Epidermal melanocyte (primary cell): ENCODE measurements at regions not wholly inside any gene's neighbourhood (a gene's known extent, or its start where the extent isn't known, plus 50 kb on each side); places are given as distances from the start of the nearest gene placed in this dataset.

Experiments
- DNase-seq: peaks from one replicate; pipeline ENCODE4 v3.0.0; 2011; ENCODE audit warnings: low spot score; ENCODE audit not compliant: insufficient read length

GRCh38 chr5:6831678-6832671, 118.7 kb downstream of the TENT4A start:
- no peak for DNase-seq

DNA sequence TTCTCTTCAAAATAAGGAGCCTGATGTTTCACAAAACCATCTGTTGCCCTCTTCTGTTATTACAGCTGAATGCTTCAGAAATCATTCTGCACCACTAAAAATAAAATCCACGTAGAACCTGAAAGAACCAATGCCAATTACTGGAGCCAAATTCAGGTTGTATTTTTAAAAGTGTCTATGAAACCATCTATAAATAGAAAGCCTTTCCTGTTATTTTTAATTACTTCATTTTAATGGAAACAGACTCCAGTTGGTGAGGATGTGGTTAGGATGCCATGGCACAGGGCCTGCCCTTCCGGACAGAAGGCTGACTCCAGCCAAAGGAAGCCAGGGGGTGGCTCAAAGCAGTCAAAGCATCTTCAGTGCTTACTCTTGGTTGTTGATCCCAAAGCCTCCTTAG, 119.8 kb downstream of the TENT4A start:
- DNase-seq: no peak

- DNase-seq: no peak
Observed at GRCh38 chr5:6833406-6833805, 120.2 kb downstream of the TENT4A start.

- no peak for DNase-seq
Observed at GRCh38 chr5:6837095-6837494, 123.9 kb downstream of the TENT4A start.

GRCh38 chr5:6837519-6838110, 124.4 kb downstream of the TENT4A start:
- no peak for DNase-seq

GRCh38 chr5:6838736-6839135, 125.5 kb downstream of the TENT4A start:
- DNase-seq: no peak

DNA sequence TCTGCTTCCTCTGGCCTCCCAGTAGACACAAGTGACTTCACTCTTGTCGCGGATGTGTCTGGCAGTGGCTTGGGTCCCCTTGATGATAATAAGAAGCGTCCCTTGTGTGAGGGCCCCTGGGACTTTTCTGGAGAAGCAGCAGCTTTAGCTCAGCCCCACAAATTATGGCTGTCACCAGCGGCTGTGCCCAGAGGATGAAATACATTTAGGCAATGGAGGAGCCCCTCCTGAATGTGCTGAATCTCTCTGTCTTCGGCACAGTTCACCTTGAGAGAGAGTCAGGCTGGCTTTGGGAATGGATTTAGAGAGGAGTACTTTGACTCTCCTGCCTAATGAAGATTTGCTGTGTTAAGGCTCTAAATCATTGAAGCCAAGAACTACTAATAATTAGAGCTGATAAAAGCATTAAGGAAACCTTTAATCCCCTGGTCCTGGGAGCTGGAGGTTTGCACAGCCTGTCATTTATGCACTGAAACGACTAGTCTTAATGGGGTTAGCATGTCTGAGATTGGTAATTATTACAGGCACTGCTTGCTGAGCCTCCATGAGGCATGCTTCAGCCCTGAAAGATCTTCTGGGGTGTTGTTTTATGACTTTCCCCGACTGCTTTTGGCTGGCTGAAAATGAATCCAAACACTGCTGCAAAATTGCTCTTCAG, 127.0 kb downstream of the TENT4A start:
- DNase-seq: no peak

DNA sequence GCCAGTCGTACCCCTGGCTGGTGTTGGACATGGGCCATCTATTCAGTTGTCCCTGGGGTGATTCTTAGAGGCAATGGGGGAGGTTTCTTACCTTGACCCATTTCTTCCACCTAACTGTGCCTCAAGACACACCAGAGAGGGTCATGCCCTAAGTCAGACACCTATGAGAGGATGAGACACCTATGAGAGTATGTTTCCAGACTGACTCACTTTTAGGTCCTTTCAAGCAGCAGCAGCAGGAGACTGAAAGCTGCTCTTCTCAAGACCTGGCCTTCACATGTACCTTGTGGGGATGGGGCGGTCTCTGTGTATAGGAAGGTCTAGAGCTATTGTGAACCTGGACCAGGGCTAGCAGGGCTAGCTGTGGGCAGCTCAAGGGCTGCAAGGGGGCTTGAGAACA, 130.1 kb downstream of the TENT4A start:
- no peak for DNase-seq

- no peak for DNase-seq
Observed at GRCh38 chr5:6843821-6844220, 130.6 kb downstream of the TENT4A start.

- no peak for DNase-seq
Observed at GRCh38 chr5:6845856-6846255, 132.6 kb downstream of the TENT4A start.

- DNase-seq: no peak
Observed at GRCh38 chr5:6847870-6848269, 134.6 kb downstream of the TENT4A start.

DNA sequence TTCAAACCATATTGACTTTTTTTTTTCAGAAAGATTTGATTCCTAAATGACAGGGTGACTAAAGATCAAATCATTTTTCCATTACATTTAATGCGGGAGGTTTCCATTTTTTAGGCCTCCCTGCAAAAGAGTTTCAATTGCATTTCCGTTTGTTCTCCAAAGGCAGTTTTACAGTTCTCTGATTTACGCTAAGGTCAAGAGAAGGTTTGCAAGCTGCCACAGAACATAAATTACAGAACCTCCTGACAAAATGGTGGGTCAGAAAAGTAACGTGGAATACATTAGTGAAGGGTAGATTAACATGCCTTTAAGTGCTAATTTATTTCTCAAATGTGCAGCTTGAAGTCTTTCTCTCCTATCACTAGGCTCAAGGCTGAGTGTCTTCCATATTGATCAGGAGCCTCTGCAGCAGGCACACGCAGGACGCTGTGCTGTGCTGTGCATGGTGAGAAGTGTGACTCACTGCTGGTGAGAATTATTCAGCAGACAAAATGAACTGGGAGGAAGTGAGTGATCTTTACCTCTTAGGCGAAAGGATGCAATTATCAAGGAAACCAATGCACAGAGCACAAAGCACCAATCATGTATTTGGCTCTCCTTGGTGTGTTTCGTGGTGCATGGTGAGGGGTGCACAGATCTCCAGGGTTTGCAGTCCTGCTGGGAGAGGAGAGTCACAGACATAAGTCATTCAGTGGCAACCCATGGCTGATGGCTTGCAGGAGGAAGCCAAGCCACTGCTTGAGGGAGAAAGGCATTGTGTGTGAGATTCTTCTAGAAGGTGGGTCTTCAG, 136.3 kb downstream of the TENT4A start:
- no peak for DNase-seq

- DNase-seq: no peak
Observed at GRCh38 chr5:6850106-6850432, 136.8 kb downstream of the TENT4A start.

- no peak for DNase-seq
Observed at GRCh38 chr5:6856653-6857052, 143.4 kb downstream of the TENT4A start.

DNA sequence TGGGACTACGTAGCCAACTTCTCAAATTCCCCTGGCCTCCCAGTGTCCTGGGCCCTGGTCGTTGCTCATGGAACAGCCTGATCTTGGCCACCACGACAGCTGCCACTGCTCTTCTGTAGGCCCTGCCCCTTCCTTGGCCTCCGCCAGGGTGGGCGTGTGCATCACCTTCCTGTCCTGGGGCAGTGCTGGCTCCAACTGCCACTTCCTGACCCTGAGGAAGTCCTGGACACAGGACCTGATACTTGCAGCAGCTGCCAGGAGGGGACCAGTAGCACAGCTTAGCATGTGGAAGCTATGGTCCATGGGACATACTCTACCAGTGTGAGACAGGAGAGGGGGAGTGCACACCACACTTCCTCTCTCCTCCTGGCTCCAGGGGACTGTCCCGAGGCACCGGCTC, 145.2 kb downstream of the TENT4A start:
- no peak for DNase-seq

- DNase-seq: no peak
Observed at GRCh38 chr5:6859023-6859422, 145.8 kb downstream of the TENT4A start.

DNA sequence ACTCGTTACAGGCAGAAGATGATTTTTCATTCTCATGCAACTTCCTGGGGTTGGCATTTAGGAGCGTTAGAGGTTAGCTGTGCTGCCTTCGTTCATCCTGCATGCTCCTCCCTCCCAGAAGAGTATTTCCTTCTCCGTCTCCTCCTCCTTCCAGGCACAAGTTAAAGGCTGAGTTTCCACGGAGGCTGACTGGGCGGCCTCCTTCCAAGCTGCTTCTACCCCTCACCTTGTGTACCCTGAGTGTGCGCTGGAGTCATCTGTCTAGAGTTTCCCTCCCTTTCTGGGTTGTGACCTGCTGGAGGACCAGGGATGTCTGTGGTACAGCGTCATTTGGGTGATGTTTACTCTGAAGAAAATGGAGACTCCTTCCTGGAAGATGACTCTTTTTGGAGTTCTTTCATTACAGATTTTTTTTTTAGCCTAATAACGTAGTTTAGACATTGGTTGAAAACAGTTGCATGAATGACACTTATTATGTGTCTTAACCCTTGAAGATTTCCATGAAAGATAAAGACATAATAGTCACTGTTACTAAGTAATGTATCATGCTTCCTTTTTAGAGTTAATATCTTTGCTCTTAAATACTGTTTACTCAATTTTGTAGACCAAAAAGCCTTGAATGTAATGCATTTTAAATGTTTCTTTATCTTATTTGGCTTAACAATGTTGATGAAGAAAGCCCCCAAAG, 146.9 kb downstream of the TENT4A start:
- DNase-seq: no peak

GRCh38 chr5:6861036-6861435, 147.8 kb downstream of the TENT4A start:
- DNase-seq: no peak

GRCh38 chr5:6861667-6862066, 148.4 kb downstream of the TENT4A start:
- no peak for DNase-seq

DNA sequence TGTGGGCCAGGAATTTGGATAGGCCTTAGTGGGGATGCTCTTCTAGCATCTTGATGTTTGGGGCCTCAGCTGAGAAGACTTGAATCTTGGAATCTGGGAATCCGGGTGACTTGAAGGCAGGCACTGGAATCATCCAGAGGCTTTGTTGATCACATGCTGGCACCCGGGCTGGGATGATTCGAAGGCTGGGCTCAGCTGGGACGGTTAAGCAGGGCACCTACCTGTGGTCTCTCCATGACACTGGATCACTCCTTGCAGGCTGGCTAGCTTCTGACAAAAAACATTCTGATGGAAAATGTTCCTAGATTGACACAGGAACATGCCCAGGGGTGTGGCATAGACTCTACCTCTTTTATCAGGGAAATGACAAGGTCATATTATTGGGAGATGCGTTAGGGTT, 149.1 kb downstream of the TENT4A start:
- DNase-seq: no peak

DNA sequence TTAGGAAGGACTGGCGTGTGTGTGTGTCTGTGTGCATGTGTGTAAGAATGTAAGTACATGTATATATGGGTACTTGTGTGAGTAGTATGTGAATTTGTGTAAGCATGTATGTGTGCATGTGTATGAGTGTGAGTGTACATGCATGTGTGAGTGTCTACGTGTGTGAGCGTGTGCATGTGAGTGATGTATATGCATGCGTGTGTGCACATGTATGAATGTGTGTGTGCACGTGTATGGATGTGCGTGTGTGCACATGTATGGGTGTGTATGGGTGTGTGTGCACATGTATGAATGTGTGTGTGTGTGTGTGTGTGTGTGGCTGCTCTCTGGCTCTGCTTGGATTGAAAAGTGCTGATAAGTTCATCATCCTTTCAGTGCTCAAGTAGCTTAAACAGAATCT, 154.5 kb downstream of the TENT4A start:
- no peak for DNase-seq
